SKM-1 treated with dmso at 0.1 percent for 144 hours (cell line): ENCODE measurements at regions not wholly inside any gene's neighbourhood (a gene's known extent, or its start where the extent isn't known, plus 50 kb on each side); places are given as distances from the start of the nearest gene placed in this dataset.
A peak's percentile ranks its signal among the peaks of the same experiment; 100 is the strongest.
"Not testable (repeated sequence)": the region's sequence is repeated elsewhere in the genome, so short reads cannot be mapped to it uniquely, and the experiment has no call there.

ENCODE experiments used
- DNase-seq: peaks from one replicate; lab custom pipeline; 2025; ENCODE audit not compliant: unreplicated experiment; lab: John Stamatoyannopoulos, UW

DNA sequence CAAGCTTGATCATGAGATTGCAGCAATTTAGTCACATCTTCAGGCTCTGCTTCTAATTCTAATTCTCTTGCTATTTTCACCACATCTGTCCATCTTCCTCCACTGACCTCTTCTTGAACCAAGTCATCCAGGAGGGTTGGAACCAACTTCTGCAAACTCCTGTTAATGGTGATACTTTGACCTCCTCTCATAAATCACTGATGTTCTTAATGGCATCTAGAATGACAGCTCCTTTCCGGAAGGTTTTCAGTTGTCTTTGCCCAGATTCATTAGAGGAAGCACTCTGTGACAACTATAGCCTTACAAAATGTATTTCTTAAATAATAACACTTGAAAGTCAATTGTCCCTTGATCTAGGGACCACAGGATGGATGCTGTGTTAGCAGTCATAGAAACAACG is 136.2 kb downstream of the IGLL1 start:
- DNase-seq: not testable (repeated sequence)

DNA sequence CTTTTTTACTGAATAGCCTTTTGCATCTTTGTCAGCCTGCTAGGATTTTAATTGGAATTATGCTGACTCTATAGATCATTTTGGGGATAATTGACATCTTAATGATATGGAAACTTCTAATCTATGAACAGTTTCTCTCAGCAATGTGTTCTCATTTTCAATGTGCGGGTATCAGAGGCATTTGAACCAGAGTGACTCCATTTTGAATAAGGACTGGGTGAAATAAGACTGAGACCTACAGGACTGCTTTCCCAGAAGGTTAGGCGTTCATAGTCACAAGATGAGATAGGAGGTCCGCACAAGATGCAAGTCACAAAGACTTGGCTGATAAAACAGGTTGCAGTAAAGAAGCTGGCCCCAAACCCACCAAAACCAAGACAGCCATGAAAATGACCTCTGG is 140.5 kb downstream of the IGLL1 start:
- not testable (repeated sequence) for DNase-seq

DNA sequence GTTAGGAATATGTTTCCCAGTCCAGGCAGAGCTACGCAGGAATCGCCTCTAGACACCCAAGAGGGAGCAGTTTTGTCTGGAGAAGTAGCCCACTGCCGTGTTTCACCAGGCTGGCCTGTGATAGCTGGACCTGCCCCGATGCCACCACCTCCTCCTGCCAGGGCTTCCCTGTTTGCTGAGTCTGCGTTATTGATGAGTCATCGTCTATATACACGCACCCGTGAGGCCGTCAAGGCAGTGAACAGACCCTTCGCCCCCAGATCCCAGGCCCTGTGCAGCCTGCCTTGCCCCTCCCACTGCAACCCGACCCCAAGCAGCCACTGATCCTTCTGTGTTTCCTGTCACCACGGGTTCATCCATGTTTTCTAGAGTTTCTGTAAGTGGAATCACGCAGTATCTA is 141.9 kb downstream of the IGLL1 start:
- no peak for DNase-seq

DNA sequence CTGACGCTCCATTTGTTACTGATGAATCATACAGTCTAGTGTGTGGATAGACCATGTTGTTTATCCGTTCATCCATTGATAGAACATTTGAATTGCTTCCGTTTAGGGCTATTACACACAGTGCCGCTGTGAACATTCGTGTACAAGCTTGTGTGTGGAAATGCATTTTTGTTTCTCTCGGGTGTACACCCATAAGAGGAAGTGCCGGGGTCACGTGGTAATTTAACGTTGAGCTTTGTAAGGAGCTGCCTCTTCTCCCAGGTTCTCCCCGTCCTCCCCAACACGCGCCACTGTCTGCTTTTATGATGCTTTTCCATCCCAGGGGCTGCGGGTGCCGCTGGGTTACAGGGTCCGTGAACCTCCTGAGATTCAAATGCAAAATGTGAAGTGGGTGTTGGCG is 142.3 kb downstream of the IGLL1 start:
- no peak for DNase-seq

DNA sequence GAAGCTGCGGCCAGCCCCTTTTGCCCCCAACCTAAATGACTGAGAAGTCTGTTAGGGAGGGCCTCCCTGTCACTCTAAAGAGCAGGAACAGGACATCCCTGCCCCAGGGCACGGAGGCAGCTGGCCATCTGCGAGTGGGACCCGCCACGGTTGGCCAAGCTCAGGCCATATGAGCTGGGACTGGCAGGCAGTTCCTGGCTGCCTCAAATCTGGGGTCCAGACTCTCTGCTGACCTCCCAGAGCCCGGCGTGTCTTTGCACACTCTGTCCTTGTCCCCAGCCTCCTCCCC is 143.0 kb downstream of the IGLL1 start:
- not testable (repeated sequence) for DNase-seq

DNA sequence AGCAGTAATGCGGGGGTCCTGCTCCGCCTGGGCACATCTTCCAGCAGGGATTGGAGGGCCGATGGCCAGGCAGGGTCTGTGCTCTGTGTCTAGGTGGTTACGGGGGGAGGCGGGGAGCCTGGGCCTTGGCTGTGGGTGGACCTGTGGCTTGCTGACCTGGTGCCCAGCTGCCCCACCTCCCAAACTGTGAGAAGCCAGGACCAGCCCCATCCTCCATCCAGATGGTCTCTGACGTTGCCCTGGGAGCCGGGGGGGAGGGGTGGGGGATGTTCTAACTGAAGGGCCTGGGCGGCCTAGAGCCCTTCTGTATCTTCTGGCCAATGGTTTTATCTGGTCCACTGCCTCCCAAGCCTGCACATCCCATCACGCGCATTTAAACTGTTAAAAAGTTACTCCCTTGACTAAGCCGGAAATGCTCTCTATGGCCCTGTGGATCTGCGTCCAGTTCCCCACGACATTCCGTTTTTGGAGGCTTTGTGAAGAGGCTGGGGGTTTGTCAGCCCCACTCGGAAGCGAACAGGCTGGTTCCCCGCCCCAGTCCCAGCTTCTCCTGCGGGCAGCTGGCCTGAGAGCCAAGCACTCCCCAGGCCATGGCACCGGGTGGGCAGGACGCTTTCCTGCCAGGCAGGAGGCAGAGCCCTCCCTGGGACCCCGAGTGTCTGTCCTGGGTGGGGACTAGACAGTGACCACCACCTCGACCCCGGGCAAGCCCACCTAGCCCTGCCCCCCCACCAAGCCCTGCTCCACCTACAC is 143.6 kb downstream of the IGLL1 start:
- not testable (repeated sequence) for DNase-seq

DNA sequence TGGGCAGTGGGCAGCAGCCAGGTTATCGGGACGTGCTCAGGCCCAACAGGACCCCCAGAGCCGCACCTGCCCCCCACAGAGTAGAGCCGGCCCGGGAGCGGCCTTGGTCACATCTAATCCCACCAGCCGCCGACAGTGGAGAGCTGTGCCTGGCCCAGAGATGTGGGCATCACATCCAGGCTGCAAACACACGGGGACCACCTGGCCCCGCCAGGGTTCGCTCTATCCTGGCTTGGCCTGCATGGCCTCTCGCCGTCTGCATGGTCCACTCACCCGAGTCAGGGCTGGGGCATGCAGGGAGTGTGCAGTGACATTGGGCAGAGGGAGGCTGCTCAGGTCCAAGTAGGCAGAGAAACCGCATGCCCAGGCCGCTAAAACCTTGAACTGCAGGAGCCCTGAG is 144.9 kb downstream of the IGLL1 start:
- not testable (repeated sequence) for DNase-seq

DNA sequence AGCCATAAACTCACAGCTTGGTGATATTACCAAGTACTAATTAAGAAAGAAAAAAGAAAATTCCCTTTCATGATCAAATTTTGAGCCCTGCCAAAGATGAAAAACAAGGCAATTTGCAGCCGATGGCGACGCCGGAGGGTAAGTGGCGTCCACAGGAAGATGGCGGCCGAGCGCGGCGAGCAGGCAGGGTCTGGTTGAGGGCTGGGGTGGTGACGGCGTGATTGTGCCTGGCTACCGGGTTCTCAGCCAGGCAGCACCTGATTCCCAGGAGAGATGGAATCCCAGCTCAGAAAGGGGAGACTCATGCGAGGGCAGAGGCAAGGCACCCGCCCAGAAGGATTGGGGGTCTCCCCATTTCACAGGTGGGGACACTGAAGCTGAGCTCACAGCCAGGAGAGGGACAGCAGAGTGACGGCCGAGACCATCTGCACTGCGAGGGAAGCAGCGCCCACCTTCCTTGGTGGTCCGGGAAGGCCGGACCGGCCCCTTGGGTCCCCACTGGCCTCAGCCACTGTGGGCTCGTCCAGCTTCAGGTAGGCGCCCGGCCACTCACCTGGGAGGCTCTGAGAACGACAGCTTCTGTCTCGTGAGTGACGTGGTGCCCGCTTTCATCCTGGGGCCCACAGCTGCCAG is 145.8 kb downstream of the IGLL1 start:
- DNase-seq: not testable (repeated sequence)

DNA sequence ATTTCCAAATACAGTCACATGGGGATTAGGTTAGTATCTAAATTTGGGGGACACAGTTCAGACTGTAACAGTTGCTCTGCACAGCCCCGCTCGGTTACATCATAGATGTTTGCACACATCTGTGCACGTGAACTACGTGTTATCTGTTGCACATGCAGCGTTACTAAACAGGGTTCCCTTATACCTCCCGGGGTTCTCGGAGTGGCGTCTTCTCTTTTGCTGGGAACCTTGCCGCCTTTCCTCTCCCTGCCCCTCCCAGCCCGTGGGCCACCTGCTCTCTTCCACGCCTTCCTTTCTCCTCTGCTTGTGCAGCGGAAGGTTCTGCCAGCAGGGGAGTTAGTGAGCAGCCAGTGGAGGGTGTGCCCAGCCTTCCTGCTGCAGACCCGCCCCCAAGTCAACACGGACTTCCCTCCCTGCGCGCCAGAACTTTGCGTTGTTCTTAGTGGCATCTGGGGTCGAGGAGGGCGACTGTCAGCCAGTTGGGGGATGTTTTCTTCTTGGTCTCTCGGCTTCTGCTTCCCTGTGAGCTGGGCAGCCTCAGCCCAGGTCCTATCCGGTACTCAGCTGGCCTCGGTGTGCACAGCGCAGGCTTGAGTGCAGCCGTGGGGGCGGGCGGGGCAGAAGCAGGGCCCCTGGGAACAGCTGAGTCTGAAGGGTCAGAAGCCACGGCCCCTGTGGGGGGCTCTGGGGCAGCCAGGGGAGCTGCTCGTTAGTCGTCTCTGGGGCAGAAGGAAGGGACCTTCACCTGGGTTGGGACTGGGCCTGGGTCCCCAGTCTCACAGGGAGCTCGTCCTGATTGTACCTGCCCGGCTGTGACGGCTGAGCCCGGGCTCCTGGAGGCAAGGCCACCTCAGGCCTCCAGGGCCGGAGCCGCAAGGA is 146.7 kb downstream of the IGLL1 start:
- DNase-seq: peak; percentile 51

DNA sequence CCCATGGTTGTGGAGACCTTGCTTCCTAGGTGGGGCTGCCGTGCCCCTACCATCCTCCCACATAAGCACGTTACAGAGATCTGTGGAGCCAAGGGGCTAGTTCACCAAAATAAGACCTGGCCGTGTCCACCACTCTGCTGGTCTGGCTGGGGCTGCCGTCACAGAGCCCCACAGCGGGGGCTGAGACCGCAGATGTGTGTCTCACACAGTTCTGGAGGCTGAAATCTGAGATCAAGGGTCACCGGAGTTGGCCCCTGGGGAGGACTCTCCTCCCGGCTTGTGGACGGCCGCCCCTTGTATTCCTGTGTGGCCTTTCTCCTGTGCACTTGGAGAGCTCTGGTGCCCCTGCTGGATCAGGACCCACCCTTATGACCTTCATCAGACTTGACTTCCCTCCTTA is 147.4 kb downstream of the IGLL1 start:
- not testable (repeated sequence) for DNase-seq

DNA sequence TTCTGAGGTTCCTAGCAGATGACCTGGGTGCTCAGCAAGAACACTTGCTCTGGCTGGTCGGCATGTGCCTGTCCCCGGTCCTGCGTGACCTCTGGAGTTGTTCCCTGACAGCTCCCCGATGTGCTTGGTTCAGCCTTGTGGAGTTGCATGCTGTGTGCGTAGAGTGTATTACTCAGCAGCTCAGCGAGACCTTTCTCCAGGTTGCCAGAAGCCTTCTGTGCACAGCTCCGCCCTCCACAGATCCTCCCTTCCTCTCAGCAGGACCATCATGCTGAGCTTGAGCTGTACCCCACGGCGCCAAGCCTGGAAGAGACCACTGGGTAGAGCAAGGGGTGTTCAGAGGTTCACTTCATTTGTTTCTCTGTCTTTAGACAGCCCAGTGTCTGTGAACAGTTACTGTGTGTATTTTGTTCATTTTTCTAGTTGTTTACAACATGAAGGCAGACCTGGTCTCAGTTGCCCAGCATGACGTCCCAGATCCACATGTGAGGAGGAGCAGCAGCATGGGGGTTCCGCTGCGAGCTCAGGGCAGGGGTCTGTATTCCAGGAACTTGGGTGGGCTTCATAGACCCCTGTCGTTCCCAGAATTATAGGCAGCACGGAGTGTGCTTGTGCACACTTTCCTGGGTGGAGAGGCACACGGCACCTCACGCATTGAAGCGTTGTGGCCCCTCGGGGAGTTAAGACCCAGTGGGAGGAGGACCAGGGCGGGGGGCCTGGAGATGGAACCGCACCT is 148.6 kb downstream of the IGLL1 start:
- no peak for DNase-seq

DNA sequence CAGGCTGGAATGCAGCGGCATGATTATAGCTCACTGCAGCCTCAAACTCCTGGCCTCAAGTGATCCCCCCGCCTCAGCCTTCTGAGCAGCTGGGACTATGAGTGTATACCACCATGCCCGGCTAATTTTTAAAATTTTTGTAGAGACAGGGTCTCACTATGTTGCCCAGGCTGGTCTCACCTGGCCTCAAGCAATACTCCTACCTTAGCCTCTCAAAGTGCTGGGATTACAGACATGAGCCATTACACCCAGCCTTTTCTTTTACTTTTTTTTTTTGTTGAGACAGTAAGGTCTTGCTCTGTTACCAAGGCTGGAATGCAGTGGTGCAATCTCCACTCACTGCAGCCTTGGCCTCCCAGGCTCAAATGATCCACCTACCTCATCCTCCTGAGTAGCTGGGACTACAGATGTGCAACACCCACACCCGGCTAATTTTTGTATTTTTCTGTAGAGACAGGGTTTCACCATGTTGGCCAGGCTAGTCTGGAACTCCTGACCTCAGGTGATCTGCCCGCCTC is 155.5 kb downstream of the IGLL1 start:
- DNase-seq: not testable (repeated sequence)

DNA sequence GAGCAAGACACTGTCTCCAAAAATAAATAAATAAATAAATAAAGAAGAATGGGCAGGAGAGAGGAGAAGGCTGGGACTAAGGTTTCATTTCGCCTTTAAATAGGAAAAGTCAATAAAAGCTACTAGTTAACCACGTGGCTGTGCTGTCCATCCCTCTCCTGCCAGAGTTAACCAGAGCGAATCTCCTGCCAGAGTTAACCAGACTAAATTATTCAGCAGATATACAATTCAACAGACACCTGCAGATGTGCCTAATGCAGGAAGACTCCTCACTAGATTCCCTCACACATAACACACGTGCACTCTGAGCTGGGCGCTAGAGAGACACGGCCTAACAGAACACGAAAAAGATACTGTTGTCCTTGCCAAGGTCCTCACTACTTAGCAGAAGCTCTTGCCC is 156.1 kb downstream of the IGLL1 start:
- no peak for DNase-seq

DNA sequence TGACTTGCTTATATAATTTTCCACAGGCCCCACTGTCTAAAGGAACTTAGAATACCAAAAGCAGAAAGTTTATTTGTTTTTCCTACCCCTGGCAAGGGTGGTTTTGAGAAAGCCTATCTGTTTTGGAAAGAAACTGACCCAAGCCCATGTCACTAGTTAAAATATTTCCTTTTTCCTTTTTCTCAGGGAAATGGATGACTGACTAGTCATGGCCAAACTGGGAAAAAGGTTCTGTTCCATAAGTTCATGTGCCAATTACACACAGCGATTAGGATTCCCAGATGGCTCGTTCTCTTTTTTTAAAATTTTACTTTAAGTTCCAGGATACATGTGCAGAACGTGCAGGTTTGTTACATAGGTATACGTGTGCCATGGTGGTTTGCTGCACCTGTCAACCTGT is 157.8 kb downstream of the IGLL1 start:
- DNase-seq: not testable (repeated sequence)

DNA sequence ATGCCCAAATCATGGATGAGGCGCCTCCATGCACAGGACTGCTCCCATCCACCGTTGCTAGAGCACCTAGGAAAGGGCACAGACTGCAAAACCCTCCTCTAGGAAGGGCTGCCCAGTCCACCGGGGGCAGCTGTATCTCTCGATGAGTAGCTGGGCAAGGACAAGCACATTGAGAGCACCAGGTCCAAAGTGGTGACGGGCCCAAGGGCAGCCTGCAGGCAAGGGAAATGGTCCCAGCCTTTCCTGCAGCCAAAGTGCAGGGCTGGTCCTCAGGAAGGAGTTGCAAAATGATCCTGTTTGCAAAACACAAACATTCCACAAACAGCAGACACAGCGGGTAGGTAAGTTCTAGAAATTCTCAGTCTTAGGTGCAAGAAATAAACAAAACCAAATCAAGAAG is 158.8 kb downstream of the IGLL1 start:
- not testable (repeated sequence) for DNase-seq

DNA sequence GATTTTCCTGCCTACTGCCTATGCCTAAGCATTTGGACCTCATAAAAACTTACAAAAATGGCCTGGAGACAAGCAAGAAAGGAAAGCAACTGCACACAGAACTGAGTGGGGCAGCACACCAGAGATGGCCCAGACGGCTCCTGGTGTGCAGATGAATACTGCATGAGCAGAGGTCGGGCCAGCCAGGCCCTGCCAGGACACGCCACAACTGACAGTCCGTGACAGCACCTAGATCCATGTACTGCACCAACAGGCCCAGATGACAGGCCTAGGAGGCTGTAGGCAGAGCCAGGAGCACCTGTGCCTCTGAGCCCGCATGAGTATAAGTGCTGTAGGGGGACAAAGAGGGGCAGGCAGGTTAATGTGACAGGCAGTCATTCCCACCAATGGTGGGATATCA is 160.2 kb downstream of the IGLL1 start:
- DNase-seq: no peak

DNA sequence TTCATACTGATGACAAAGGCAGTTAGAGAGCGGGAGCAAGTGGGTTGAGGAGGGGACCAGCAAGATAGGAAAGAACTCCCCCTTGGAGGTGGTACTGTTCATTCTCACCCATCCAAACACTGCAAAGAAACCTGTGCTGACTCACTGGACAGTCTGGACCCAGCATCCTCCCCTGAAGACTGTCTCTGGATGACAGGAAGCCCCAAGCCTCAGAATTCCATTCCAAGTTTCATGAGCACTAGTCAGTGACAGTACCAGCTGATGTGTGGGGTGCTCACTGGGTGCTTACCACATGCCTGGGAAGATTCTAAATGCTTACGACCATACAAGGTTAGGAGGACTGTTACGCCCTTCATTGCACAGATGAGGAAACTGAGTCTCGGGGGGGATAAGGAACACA is 160.9 kb downstream of the IGLL1 start:
- DNase-seq: no peak

DNA sequence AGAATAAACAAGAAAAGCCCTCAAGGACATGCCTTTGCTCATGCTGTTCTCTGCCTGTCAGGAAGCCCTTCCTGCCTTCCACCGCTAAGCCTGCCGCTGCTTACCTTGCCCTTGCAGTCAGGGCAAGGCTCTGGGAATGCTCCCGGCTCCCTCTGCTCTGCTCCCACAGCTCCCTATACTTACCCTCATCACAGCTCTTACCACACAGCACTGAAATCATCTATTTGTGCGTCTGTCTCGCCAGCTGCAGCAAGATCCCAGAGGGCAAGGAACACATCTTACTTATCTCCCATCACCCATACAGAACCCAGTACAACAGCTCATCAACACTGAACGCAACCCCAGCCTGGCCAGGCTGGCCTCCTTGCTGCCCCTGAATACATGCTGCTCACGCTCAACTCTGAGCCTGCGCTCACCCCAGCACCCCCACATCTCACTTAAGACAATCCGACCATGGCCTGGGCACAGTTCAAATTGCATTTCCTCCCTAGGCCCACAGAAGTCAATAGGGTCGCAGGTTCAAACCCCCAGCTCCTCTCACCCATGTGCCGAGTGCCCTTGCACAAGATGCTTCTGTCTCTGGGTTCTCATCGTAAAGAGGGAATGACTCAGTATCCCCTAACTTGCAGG is 161.8 kb downstream of the IGLL1 start:
- no peak for DNase-seq

DNA sequence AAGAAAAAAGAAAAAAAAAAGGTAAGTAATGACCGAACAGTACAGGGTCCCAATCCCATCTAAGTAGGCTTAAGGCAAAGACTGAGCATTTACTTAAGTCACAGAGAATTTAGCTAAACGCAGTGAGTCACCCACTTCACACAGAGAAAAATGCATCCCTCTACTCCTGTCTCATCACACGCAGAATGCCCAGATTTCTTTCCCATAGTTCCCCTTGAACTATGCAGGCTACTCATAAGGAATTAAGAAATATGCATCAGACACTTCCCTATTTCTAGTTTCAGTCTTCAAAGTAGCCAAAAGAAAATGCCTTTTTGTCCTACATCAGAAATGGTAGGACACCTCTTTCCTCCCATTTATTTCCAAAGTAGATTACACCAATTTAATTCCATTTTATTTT is 162.8 kb downstream of the IGLL1 start:
- not testable (repeated sequence) for DNase-seq

DNA sequence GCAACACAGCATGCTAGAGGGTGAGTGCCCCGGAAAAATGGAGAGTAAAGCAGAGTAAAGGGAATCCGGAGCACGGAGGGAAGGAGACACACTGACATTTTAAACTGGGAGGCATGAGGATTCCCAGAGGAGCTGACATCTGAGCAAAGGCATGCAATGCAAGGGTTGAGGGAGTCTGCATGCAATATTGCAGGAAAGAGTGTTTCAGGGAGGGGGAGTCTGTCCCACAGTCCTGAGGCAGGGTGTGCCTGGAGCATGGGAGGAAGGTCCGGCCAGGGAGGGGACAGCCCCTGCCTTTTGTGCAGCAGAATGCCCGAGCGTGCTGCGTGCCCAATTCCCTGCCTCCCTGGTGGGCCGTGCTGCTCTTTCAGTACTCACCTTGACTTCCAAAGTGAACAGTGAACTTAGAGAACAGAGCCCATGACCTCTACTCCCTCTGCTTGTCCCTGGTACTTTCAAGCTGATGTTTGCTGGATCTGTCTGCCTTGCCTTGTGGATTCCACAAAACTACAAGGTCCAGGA is 163.9 kb downstream of the IGLL1 start:
- DNase-seq: not testable (repeated sequence)
